AG04449 (cell line): ENCODE measurements at regions not wholly inside any gene's neighbourhood (a gene's known extent, or its start where the extent isn't known, plus 50 kb on each side); places are given as distances from the start of the nearest gene placed in this dataset.

ENCODE experiments used
- CTCF ChIA-PET: fragments of 350-600 bp; formaldehyde crosslinking; extraction: SDS; loops from one replicate; lab custom pipeline; 2021; ENCODE audit warnings: antibody characterized with exemption; lab: Yijun Ruan, JAX
- POLR2A ChIA-PET: fragments of 400-600, 350-600 bp; formaldehyde crosslinking; extraction: SDS; loops from one replicate; lab custom pipeline; 2020; ENCODE audit warnings: antibody characterized with exemption, inconsistent platforms; lab: Yijun Ruan, JAX
- DNase-seq: peaks from one replicate; pipeline ENCODE4 v3.0.0-alpha.2; 2010; ENCODE audit warnings: low read depth, low spot score
- H3K4me3 ChIP-seq: 2 replicates; pipeline ENCODE4 v1.5.1; 2011; ENCODE audit warnings: low read depth, mild to moderate bottlenecking, control low read depth, low read length
- TF ChIP-seq, protein P1 (sequence below): IDR thresholded peaks from one replicate; pipeline ENCODE4 v1.5.1; 2011; ENCODE audit warnings: mild to moderate bottlenecking, moderate library complexity, low read length, control low read depth, inconsistent platforms; ENCODE audit not compliant: insufficient read depth; ENCODE audit errors: missing control alignments

DNA sequence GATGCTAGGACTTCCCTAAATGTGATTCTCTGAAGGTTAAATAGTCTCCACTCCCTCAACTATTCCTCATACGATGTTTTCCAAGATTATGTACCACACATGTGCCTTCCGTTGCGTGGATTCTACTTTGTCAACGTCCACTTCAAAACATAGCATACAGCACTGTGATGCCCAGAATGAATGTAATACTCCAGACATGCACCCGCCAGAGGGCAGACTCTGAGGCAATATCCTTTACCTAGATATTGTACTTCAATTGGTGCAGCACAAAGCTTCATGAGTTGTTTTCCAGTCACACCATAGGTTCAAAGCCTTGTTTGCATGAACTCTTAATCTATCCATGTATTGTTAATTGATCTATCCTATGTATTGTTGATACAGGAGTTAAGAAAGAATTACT lies 201.0 kb upstream of the NABP1 start:
- TF ChIP-seq, protein P1, sequence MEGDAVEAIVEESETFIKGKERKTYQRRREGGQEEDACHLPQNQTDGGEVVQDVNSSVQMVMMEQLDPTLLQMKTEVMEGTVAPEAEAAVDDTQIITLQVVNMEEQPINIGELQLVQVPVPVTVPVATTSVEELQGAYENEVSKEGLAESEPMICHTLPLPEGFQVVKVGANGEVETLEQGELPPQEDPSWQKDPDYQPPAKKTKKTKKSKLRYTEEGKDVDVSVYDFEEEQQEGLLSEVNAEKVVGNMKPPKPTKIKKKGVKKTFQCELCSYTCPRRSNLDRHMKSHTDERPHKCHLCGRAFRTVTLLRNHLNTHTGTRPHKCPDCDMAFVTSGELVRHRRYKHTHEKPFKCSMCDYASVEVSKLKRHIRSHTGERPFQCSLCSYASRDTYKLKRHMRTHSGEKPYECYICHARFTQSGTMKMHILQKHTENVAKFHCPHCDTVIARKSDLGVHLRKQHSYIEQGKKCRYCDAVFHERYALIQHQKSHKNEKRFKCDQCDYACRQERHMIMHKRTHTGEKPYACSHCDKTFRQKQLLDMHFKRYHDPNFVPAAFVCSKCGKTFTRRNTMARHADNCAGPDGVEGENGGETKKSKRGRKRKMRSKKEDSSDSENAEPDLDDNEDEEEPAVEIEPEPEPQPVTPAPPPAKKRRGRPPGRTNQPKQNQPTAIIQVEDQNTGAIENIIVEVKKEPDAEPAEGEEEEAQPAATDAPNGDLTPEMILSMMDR = no peak
- POLR2A ChIA-PET = no interaction called here
- CTCF ChIA-PET = interaction anchor here (0.9 to 1.1 kb wide), 2 partner anchors 10 to 24 kb away, joined by 3 to 4 read pairs; no protein-coding TSS in a partner anchor
- no peak for DNase-seq
- no peak overlapping the region for H3K4me3 ChIP-seq

DNA sequence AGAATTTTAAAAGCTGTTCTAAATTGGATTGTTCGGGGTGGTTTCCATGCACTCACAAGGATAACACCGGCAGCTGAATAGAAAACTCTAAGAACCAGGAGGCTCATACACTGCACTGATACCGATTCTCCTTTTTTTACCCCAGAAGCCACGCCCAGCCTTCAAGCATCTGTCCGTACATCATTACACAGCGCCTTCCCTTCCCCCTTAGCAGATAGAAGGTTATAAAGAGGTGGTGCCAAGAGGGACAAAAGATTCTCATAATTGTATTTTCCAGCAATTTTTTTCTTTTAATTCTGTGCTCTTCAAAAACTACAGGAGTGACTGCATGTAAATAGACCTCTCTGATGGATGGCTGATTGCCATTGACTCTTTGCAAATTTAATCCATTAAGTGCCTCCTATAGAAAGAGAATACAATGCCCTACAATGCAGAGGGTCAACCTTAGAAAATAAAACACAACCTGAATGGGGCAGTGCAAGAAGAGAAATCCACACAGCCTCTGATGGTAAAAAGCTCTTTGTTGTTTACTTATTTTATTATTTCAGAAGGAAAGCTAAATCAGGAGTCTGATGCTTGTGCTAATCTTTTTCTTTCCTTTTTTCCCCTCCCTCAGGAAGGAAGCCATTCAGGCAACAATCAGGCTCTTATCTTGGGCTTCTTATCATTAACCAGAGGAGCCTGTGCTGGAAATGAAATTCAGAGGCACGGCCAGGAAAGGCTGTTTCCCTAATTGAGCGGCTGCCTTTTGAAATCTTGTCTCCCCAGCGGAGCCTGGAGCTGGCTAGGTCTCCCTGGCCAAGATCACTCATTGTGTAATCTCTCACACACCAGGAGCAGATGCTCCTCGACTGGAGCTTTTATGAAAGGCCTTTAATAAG lies 198.9 kb upstream of the NABP1 start:
- TF ChIP-seq, protein P1 = no peak
- H3K4me3 ChIP-seq = no peak overlapping the region
- POLR2A ChIA-PET = no interaction called here
- CTCF ChIA-PET = interaction anchor here (1.4 kb wide), 1 partner anchor 9 kb away, joined by 4 read pairs; no protein-coding TSS in a partner anchor
- DNase-seq = no peak

DNA sequence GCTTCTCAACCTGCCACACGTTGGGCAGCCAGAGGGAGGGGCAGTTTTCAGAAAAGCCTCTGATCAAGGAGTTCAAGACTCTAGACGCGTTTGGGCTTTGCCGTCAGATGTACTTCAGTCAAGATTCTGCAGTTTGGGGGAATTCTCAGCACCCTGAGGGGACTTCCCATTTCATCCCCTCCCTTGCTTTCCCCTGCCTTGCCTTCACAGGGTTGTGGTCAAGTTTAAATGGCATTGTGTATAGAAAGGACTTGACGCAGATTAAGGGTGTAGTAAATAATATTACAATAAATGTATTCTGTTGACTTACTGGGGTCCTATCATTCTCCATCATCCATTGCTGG lies 198.3 kb upstream of the NABP1 start:
- TF ChIP-seq, protein P1 = no peak
- DNase-seq = no peak
- CTCF ChIA-PET = no interaction called here
- POLR2A ChIA-PET = no interaction called here
- H3K4me3 ChIP-seq = no peak overlapping the region

DNA sequence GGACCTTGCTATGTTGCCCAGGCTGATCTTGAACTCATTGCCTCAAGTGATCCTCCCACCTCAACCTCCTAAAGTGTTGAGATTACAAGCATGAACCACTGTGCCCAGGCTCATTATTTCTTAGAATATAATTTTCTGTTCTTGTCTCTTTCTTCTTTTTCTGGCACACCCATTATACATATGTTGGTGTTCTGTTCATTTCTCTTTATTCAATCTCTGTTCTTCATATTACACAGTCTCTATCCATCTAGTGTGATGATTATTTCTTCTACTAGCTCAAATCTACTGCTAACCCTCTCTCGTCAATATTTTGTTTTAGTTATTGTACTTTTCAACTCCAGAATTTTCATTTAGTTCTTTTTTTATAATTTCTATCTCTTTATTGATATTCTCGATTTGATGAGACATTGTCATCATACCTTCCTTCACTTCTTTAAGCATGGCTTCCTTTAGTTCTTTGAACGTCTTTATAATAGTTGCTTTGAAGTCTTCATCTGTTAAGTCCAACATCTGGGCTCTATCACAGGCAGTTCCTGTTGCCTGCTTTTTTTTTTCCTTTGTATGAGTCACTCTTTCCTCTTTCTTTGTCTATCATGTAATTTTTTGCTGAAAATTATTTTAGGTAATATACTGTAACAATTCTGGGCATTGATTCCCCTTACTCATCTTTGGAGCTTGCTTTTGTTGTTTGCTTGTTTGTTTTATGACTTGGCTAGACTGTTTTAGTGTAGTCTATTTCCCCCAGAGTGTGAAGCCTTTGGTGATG lies 196.4 kb upstream of the NABP1 start:
- no peak for DNase-seq
- H3K4me3 ChIP-seq = no peak overlapping the region
- CTCF ChIA-PET = interaction anchor here (0.7 to 1.4 kb wide), 2 partner anchors 8 to 20 kb away, joined by 3 read pairs; no protein-coding TSS in a partner anchor
- TF ChIP-seq, protein P1 = no peak
- POLR2A ChIA-PET = no interaction called here

DNA sequence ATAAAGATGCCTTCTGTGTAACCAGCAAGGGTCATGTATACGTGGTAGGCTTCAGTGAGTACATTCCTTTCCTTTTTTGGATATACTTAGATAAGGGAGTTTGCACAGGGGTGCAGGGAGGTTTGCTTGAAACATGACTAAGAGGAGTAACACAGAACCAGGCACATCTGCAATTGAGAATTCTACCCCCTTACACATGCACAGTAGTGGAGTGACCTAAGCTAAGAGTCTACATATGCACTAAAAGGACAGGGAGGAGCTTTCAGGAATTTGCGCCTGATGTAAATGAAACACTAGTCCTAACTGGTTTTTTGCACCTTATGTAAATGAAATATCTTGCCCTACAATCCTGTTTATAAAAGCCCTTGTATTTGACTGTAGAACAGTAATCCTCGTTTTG lies 194.8 kb upstream of the NABP1 start:
- CTCF ChIA-PET = interaction anchor here (1.4 kb wide), 1 partner anchor 18 kb away, joined by 5 read pairs; no protein-coding TSS in a partner anchor
- TF ChIP-seq, protein P1 = no peak
- POLR2A ChIA-PET = no interaction called here

More for the DNA sequence above, 194.8 kb upstream of the NABP1 start:
- H3K4me3 ChIP-seq = no peak overlapping the region
- DNase-seq = no peak
